Mammary epithelial cell (primary cell): ENCODE measurements at regions not wholly inside any gene's neighbourhood (a gene's known extent, or its start where the extent isn't known, plus 50 kb on each side); places are given as distances from the start of the nearest gene placed in this dataset.

ENCODE experiments used
- CTCF ChIP-seq, 2 donors: IDR thresholded peaks in 1 of 2; conservative IDR thresholded peaks in 1 of 2; 2 replicates each; pipeline ENCODE4 v1.5.1; 2011 to 2012; ENCODE audit warnings: inconsistent platforms in 2 of 2, low read length in 2 of 2, mild to moderate bottlenecking in 2 of 2, control low read depth in 1 of 2, low read depth in 1 of 2; ENCODE audit not compliant: insufficient read depth in 1 of 2; ENCODE audit errors: extremely low read depth in 1 of 2
- EZH2 ChIP-seq: IDR thresholded peaks from 2 replicates; pipeline ENCODE4 v1.6.1; 2012; ENCODE audit warnings: low read length, inconsistent platforms, borderline replicate concordance

GRCh38 chr2:226605642-226606041 is 194.0 kb downstream of the IRS1 start:
- TF ChIP-seq CTCF (conservative IDR thresholded peaks at IDR 0.05 in 1 of 2, IDR thresholded peaks at IDR 0.05 in 1 of 2; ENCODE audit: extremely low read depth in 1 of 2, insufficient read depth in 1 of 2, low read depth in 1 of 2, low read length in 2 of 2) (no peak), EZH2 (no peak)
